ENCODE measurements at regions not wholly inside any gene's neighbourhood (a gene's known extent, or its start where the extent isn't known, plus 50 kb on each side); places are given as distances from the start of the nearest gene placed in this dataset.

- in situ Hi-C loops (cut with MboI; ENCODE audit: low sequenced_read_pairs, unreplicated experiment) = no loop called here
- no peak for TF ChIP-seq CTCF (IDR thresholded peaks at IDR 0.05; ENCODE audit: borderline replicate concordance, control extremely low read depth, extremely low read depth, insufficient read depth, missing control alignments)
- DNase-seq (ENCODE audit: low spot score) = no peak
Measured at GRCh38 chr2:198401644-198402043, 597.3 kb downstream of the PLCL1 start.

GRCh38 chr2:198400999-198401398 is 596.6 kb downstream of the PLCL1 start:
- TF ChIP-seq CTCF (IDR thresholded peaks at IDR 0.05; ENCODE audit: borderline replicate concordance, control extremely low read depth, extremely low read depth, insufficient read depth, missing control alignments) = no peak
- DNase-seq (ENCODE audit: low spot score) = no peak
- in situ Hi-C loops (cut with MboI; ENCODE audit: low sequenced_read_pairs, unreplicated experiment) = no loop called here

GRCh38 chr2:198394208-198394607 is 589.8 kb downstream of the PLCL1 start:
- no peak for DNase-seq (ENCODE audit: low spot score)
- TF ChIP-seq CTCF (IDR thresholded peaks at IDR 0.05; ENCODE audit: borderline replicate concordance, control extremely low read depth, extremely low read depth, insufficient read depth, missing control alignments) = no peak
- in situ Hi-C loops (cut with MboI; ENCODE audit: low sequenced_read_pairs, unreplicated experiment) = no loop called here

GRCh38 chr2:198390670-198391069 is 586.3 kb downstream of the PLCL1 start:
- no peak for TF ChIP-seq CTCF (IDR thresholded peaks at IDR 0.05; ENCODE audit: borderline replicate concordance, control extremely low read depth, extremely low read depth, insufficient read depth, missing control alignments)
- DNase-seq (ENCODE audit: low spot score) = no peak
- in situ Hi-C loops (cut with MboI; ENCODE audit: low sequenced_read_pairs, unreplicated experiment) = no loop called here

GRCh38 chr2:198387677-198388076 is 583.3 kb downstream of the PLCL1 start:
- no peak for DNase-seq (ENCODE audit: low spot score)
- in situ Hi-C loops (cut with MboI; ENCODE audit: low sequenced_read_pairs, unreplicated experiment) = no loop called here
- no peak for TF ChIP-seq CTCF (IDR thresholded peaks at IDR 0.05; ENCODE audit: borderline replicate concordance, control extremely low read depth, extremely low read depth, insufficient read depth, missing control alignments)

GRCh38 chr2:198385856-198386255 is 581.5 kb downstream of the PLCL1 start:
- in situ Hi-C loops (cut with MboI; ENCODE audit: low sequenced_read_pairs, unreplicated experiment) = no loop called here
- DNase-seq (ENCODE audit: low spot score) = no peak

More at GRCh38 chr2:198385856-198386255, 581.5 kb downstream of the PLCL1 start:
- no peak for TF ChIP-seq CTCF (IDR thresholded peaks at IDR 0.05; ENCODE audit: borderline replicate concordance, control extremely low read depth, extremely low read depth, insufficient read depth, missing control alignments)
